Effector memory CD4-positive, alpha-beta T cell (primary cell): ENCODE measurements at regions not wholly inside any gene's neighbourhood (a gene's known extent, or its start where the extent isn't known, plus 50 kb on each side); places are given as distances from the start of the nearest gene placed in this dataset.

Source experiments
- DNase-seq, 3 donors: peaks; one replicate each; pipeline ENCODE4 v3.0.0-alpha.2; 2020
- H3K27ac ChIP-seq: 2 replicates; pipeline ENCODE4 v1.7.0; 2013; ENCODE audit warnings: mild to moderate bottlenecking, low read length, moderate library complexity; ENCODE audit not compliant: insufficient read depth, poor library complexity, severe bottlenecking
- H3K27me3 ChIP-seq: replicated peaks from 2 replicates; pipeline ENCODE4 v1.7.0; 2013; ENCODE audit warnings: mild to moderate bottlenecking, low read length; ENCODE audit not compliant: insufficient read depth, control insufficient read depth, poor library complexity, severe bottlenecking
- H3K36me3 ChIP-seq: 2 replicates; pipeline ENCODE4 v1.7.0; 2013; ENCODE audit warnings: mild to moderate bottlenecking, low read length, moderate library complexity; ENCODE audit not compliant: control insufficient read depth, insufficient read depth
- H3K4me1 ChIP-seq: 2 replicates; pipeline ENCODE4 v1.7.0; 2013; ENCODE audit warnings: low read length, mild to moderate bottlenecking; ENCODE audit not compliant: control insufficient read depth, insufficient read depth, poor library complexity, severe bottlenecking
- H3K4me3 ChIP-seq: 2 replicates; pipeline ENCODE4 v1.7.0; 2013; ENCODE audit warnings: low read length, low read depth, mild to moderate bottlenecking; ENCODE audit not compliant: insufficient read depth, poor library complexity, severe bottlenecking
- H3K9me3 ChIP-seq: 2 replicates; pipeline ENCODE4 v1.7.0; 2013; ENCODE audit warnings: mild to moderate bottlenecking, low read length, moderate library complexity; ENCODE audit not compliant: control insufficient read depth

DNA sequence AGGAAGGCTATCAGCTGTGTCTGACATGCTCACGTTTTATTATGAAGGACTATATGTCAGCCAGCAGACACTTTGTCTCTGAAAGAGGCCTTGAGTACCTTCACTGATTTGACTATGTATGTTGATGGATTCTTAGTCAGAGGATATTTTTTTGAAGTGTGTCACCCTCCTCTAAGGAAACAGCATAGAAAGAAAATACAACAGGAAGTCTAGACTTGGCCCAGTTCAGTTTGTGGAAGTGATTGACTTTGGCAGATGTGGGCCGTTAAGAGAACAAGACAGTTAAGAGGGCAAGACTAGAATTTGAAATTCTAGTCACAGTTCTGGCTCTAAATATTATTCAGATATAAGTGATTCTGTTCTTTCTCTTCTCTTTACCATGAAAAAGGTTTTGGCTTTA lies 471.5 kb downstream of the CDH8 start:
- Histone ChIP-seq H3K9me3 (no peaks in the 10 kb centered on the region), H3K27me3 (no peaks in the 10 kb centered on the region), H3K4me1 (no peaks in the 10 kb centered on the region), H3K4me3 (no peak overlapping the region), H3K27ac (no peak overlapping the region), H3K36me3 (no peaks in the 10 kb centered on the region)
- no peak for DNase-seq

- Histone ChIP-seq H3K4me1 (no peaks in the 10 kb centered on the region), H3K36me3 (no peaks in the 10 kb centered on the region)
- no peak for DNase-seq
Observed at GRCh38 chr16:61555718-61556441, 480.4 kb downstream of the CDH8 start.

GRCh38 chr16:61549327-61549726 lies 486.9 kb downstream of the CDH8 start:
- DNase-seq: no peak
- no peak overlapping the region for H3K4me3 ChIP-seq
- H3K36me3 ChIP-seq: no peaks in the 10 kb centered on the region
- H3K27ac ChIP-seq: no peak overlapping the region
- no peaks in the 10 kb centered on the region for H3K9me3 ChIP-seq
- no peaks in the 10 kb centered on the region for H3K4me1 ChIP-seq
- no peaks in the 10 kb centered on the region for H3K27me3 ChIP-seq

More at GRCh38 chr16:61555718-61556441, 480.4 kb downstream of the CDH8 start:
- Histone ChIP-seq H3K4me3 (no peak overlapping the region), H3K9me3 (no peaks in the 10 kb centered on the region), H3K27ac (no peak overlapping the region), H3K27me3 (no peaks in the 10 kb centered on the region)

DNA sequence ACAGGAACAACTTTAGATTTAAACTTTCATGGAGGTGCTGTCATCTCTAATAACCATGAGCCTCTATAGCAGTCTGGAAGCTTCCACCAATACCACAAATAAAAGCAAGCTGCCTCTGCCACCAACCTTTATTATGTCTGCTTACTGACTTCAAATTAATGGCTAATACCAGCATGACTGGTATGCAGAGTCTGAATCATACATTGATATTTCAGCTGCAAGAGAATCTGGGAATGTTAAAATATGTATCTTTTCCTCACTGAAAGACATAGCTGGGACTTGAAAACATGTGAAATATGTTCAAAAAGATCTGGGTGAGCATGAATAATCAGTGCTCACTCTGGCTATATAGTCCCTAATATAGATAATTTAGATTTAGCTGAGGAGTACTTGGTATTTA lies 488.6 kb downstream of the CDH8 start:
- no peaks in the 10 kb centered on the region for H3K9me3 ChIP-seq
- H3K4me1 ChIP-seq: no peaks in the 10 kb centered on the region
- no peaks in the 10 kb centered on the region for H3K27me3 ChIP-seq
- DNase-seq: no peak
- no peak overlapping the region for H3K27ac ChIP-seq
- H3K36me3 ChIP-seq: no peaks in the 10 kb centered on the region
- H3K4me3 ChIP-seq: no peak overlapping the region

DNA sequence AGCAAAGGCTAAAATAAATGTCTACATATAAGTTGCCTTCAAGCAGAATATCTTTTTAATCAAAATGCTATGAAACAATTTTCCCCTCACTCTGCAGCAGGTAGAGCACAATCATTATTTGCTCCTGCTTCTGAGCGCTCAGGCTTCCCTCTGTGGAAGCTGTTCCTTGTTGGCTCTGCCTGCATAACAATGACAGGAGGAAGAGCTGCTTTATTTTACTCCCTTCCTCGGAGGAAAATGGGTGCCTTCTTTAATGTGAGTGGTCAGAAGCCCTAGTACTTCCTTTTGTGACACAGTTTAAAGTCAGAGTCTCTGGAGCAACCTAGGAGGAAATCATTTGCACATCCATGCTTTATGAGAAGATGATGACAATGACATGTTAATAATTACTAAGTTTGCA lies 492.1 kb downstream of the CDH8 start:
- Histone ChIP-seq H3K9me3 (no peaks in the 10 kb centered on the region), H3K27me3 (no peaks in the 10 kb centered on the region)
- no peak for DNase-seq

DNA sequence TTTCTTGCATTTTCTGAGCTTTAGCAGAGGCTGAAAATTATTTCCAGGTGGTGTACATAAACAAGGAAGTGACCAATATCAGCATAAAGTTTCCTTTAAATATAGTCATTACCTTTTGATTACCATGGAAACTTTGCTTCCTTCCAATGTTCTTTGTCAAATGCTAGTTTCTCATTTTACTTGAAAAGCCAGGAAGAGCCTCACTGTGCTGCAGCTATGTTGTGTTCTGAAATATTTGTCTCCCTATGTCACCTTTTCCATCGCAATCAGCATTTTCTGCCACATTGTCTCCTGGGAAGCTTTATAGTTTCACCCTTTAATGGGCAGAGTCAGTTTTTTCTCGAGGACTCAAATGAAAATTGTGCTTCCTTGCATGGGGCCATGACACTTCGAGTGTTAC lies 496.0 kb downstream of the CDH8 start:
- DNase-seq: no peak
- Histone ChIP-seq H3K27me3 (no peaks in the 10 kb centered on the region), H3K9me3 (peaks cover 4% of the 10 kb centered on the region), H3K27ac (no peak overlapping the region), H3K4me3 (no peak overlapping the region), H3K4me1 (no peaks in the 10 kb centered on the region), H3K36me3 (no peaks in the 10 kb centered on the region)

More for the DNA sequence above, 492.1 kb downstream of the CDH8 start:
- no peaks in the 10 kb centered on the region for H3K4me1 ChIP-seq
- H3K27ac ChIP-seq: no peak overlapping the region
- H3K36me3 ChIP-seq: no peaks in the 10 kb centered on the region
- no peak overlapping the region for H3K4me3 ChIP-seq

DNA sequence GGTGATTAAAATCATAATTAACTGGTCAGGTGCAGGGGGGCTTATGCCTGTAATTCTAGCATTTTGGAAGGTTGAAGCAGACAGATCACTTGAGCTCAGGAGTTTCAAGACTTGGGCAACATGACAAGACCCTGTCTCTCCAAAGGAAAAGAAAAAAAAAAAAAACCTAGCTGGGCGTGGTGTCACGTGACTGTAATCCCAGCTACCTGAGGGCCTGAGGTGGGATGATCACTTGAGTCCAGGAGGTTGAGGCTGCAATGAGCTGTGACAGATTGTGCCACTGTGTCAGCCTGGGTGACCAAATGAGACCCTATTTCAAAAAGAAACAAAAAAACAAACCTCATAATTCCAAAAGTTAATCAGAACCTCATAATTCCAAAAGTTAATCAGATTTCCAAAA lies 505.5 kb downstream of the CDH8 start:
- peaks cover 5% of the 10 kb centered on the region for H3K9me3 ChIP-seq
- H3K36me3 ChIP-seq: no peaks in the 10 kb centered on the region
- DNase-seq: no peak
- no peaks in the 10 kb centered on the region for H3K4me1 ChIP-seq
- no peak overlapping the region for H3K27ac ChIP-seq
- no peaks in the 10 kb centered on the region for H3K27me3 ChIP-seq
- H3K4me3 ChIP-seq: no peak overlapping the region

DNA sequence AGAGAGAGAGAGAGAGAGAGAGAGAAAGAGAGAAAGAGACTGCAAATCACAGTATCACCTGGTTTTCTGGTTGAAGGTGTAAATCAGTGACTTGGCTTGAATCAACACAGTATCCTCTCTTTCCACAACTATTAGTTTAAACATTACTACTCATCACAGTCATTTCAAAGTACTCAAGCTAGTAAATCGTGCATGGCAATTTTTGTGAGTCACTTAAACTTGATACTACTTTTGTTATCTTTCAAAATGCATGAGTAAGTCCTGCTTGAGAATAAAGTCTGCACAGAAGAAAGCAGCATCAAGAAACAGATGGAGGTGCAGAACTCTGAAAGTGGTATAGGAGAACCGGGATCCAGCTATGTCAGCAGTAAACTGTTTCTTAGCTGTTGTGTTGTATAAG lies 535.4 kb downstream of the CDH8 start:
- no peak for DNase-seq
- Histone ChIP-seq H3K9me3 (no peaks in the 10 kb centered on the region), H3K36me3 (no peaks in the 10 kb centered on the region), H3K27me3 (no peaks in the 10 kb centered on the region), H3K27ac (no peak overlapping the region), H3K4me3 (no peak overlapping the region), H3K4me1 (no peaks in the 10 kb centered on the region)

DNA sequence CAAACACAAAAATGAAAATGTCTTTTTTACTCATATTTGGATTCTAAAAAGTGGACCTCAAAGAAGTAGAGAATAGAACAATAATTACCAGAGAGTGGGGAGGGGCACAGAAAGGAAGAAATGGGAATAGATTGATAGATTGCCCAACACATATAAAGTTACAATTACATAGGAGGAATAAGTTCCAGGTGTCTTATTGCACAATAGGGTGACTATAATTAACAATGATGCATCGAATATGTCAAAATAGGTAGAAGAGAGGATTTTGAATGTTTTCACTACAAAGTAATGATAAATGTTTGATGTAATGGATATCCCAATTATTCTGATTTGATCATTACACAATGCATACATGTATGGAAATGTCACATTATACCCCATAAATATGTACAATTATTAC lies 556.0 kb downstream of the CDH8 start:
- no peaks in the 10 kb centered on the region for H3K4me1 ChIP-seq
- H3K4me3 ChIP-seq: no peak overlapping the region
- no peak overlapping the region for H3K27ac ChIP-seq
- H3K36me3 ChIP-seq: no peaks in the 10 kb centered on the region
- no peak for DNase-seq
- H3K27me3 ChIP-seq: no peaks in the 10 kb centered on the region
- no peaks in the 10 kb centered on the region for H3K9me3 ChIP-seq

GRCh38 chr16:61471737-61472136 lies 564.5 kb downstream of the CDH8 start:
- Histone ChIP-seq H3K4me3 (no peak overlapping the region), H3K9me3 (no peaks in the 10 kb centered on the region), H3K4me1 (no peaks in the 10 kb centered on the region), H3K27ac (no peak overlapping the region), H3K36me3 (no peaks in the 10 kb centered on the region), H3K27me3 (no peaks in the 10 kb centered on the region)
- DNase-seq: no peak
